MV-4-11 (cell line): ENCODE measurements at regions not wholly inside any gene's neighbourhood (a gene's known extent, or its start where the extent isn't known, plus 50 kb on each side); places are given as distances from the start of the nearest gene placed in this dataset.

Experiments used
- DNase-seq: peaks from one replicate; lab custom pipeline; 2025; lab: John Stamatoyannopoulos, UW

DNA sequence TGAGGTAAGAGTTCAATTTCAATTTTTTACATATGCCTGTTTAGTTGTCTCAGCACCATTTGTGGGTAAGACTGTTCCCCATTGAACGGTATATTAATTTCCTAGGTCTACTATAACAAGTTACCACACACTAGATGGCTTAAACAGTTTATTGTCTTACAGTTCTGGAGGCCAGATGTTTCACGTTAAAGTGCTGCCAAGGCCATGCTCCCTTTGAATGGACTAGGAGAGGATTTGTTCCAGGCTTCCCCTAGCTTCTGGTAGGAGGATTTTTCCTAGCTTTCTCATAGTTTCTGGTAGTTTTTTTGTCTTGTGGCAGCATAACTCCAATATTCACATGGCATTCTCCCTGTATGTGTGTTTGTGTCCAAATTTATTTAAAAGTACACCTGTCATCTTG, 149.3 kb upstream of the CYSLTR1 start:
- DNase-seq = no peak

DNA sequence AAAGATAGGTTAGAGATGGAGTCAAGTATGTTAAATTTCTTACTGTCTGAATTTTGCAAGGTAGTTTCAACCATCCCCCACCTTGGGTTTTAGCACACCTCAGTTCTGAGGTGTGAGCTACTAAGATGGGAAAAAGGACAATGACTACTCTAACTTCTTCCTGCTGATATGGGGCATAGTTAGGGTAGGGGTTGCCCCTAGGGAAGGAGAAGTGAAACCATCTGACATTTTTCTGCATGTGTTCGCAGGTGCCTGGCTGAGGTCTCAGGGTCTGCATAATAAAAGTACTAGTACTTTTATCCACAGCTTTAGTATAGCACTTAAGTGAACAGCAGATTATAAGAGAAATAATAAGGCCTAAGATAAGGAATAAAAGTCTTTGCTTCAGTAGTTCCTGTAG, 129.5 kb upstream of the CYSLTR1 start:
- DNase-seq = no peak

DNA sequence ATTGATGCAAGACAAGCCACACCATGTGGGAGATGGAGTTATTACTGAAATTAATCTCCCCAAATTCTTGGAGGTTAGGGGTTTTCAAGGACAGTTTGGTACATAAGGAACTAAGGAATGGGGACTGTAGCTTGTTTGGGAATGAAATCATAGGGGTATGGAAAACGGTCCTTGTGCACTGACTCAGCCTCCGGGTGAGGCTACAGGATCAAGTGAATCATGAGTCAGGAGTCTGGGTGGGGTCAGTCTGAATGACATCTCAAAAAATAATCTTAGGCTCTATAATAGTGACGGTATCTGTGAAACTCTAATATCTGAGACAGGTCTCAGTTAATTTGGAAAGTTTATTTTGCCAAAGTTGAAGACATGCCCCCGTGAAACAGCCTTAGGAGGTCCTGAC, 128.5 kb upstream of the CYSLTR1 start:
- no peak for DNase-seq

DNA sequence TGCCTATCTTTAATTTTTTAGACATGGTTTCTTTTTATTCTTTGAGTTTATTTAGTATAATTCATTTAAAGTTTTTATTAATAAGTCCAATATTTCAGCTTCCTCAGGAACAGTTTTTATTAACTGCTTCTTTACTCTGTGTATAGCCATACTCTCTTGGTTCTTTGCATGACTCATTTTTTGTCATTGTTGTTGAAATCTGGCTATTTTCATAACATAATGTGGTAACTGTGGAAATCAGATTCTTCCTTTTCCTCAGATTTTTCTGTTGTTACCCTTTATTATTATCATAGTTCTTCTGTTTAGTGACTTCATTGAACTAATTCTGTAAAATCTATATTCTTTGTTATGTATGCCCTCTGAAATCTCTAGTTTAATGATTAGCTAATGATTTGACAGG, 124.9 kb upstream of the CYSLTR1 start:
- DNase-seq = no peak

DNA sequence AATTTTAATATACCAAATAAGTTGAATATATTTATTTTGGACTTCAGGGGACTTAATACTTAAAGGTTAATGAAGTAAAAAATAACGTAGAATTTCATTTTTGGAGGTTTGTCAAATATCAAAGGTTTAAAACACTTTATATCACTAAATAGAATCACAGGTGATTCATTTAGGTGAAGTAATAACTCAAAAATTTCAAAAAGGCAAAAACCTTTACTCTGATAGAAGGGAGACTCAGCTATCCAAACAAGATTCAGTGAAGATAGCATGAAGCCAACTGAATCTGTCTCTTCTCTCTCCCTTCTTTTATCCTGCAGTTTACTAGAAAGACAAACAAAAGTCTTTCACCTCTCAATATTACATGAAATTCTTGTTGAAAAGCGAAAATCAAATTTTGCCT, 110.2 kb upstream of the CYSLTR1 start:
- DNase-seq = no peak

DNA sequence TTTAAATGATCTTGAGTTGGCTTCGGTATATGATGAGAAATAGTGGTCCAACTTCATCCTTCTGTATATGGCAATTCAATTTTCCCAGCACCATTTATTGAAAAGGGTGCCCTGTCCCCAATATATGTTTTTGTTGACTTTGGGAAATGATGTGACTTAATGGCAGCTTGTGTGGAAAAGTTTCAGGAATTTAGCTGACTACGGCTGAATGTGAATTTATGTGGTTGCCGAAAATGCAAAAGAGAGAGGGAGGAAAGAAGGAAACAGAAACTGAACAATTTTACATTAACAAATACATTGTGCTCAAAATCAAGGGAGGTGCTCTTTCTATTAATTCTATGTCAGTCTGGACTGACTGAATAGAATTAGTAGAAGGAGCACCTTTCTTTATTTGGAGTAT, 101.8 kb upstream of the CYSLTR1 start:
- DNase-seq = no peak

DNA sequence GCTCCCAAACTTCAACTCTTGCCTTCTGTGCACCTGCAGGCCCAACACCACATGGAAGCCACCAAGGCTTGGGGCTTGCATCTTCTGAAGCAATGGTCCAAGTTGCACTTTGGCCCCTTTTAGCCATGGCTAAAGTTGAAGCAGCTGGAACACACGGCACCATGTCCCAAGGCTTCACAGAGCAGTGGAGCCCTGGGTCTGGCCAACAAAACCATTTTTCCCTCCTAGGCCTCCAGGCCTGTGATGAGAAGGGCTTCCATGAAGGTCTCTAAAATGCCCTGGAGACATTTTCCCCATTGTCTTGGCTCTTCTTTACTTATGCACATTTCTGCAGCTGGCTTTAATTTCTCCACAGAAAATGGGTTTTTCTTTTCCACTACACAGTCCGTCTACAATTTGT, 61.3 kb upstream of the CYSLTR1 start:
- DNase-seq = no peak

DNA sequence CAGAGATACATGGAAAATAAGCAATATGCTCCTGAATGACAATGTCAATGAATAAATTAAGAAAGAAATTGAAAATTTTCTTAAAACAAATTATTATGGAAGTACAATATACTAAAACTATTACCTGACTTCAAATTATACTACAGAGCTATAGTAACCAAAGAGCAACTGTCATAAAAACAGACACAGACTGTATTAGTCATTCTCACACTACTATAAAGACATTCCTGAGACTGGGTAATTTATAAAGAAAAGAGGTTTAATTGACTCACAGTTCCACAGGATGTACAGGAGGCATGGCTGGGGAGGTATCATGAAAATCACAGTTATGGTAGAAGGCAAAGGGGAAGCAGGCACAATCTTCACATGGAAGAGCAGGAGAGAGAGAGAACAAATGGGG, 60.0 kb upstream of the CYSLTR1 start:
- DNase-seq = peak; percentile 24

DNA sequence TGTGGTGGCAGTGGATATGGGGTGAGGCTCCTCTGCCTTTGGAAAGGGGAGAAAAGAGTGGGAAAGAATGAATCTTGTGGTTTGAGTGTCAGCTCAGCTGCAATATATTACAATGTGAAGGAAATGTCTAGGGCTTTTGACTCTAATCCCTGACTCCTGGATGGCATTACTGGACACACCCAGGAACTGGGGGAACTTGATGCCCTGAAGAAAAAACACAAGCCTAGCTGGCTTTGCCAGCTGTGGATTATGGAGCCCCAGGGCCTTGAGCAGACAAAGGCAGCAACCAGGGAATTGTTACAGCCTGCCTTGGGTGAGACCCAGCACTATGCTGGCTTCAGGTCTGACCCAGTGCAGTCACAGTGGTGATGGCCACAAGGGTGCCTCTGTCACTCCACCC, 57.1 kb upstream of the CYSLTR1 start:
- DNase-seq = no peak

DNA sequence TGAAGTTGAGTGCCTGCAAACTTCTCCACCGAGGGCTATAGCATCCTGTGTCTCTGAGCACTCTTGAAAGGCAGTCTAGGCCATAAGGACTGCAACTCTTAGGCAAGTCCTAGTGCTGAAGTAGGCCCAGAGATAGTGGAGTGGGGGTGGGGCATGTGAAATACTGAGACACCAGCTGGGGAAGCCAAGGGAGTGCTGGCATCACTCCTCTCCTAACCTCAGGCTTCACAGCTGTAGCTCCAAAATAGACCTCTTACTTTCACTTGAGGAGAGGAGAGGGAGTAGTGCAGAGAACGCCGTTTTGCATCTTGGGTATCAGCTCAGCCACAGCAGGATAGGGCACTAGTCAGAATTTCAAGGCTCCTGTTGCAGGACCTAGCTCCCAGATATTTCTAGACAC, 56.2 kb upstream of the CYSLTR1 start:
- peak; percentile 14 for DNase-seq

DNA sequence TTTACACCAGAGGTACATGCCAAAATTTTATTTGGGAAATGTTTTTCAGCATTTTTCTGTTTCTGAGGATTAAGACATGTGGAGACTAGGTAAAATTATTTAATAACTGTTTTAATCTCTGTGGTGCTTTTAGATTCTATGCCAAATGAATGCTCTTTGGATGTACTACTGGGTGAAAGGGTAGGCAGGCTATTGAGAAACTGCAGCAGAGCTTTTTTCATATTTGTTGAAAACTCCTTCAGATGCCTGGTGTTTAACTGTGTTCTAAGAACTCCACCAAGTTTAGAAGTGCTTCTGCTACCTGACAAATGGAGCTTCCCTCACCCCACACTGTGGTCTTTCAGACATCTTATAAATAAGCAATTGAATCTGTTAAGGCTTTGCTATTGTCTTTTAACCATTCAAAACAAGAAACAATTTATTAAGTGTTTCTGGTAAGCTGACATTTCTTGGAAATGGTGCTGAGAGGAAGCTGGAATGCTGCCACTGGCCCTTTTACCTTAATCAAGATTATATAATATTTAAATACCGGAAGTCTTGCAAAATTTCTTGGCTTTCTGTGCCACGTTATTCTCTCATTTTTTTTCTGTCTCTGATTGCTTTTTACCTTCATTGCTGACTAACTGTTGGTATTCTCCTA, 51.2 kb upstream of the CYSLTR1 start:
- DNase-seq = no peak
